GM12878 (cell line): ENCODE measurements at regions not wholly inside any gene's neighbourhood (a gene's known extent, or its start where the extent isn't known, plus 50 kb on each side); places are given as distances from the start of the nearest gene placed in this dataset.

Source experiments
- ATAC-seq: fragments of 200-7000 bp; cut with Tn5 transposase; 3 replicates; pipeline ENCODE4 v1.9.1; 2020; ENCODE audit warnings: mild to moderate bottlenecking, moderate library complexity
- BruUV-seq: library from RNA; stranded (reverse); fragments of 400-500 nt; replicated peaks from 2 replicates; lab custom pipeline; 2021; lab: Mats Ljungman, UMichigan
- CTCF ChIA-PET: fragments of 300-600 bp; sonication (Branson Sonifier 250); formaldehyde crosslinking; extraction: SDS; loops from one replicate; lab custom pipeline; 2021; ENCODE audit warnings: inconsistent platforms; lab: Yijun Ruan, JAX
- POLR2A ChIA-PET: fragments of 350-600 bp; formaldehyde crosslinking; extraction: SDS; loops from one replicate; lab custom pipeline; 2021; ENCODE audit warnings: inconsistent platforms; lab: Charles Lee
- RAD21 ChIA-PET: fragments of 300-600 bp; sonication (Branson Sonifier 250); formaldehyde crosslinking; loops from one replicate; lab custom pipeline; 2023; ENCODE audit warnings: antibody characterized with exemption; ENCODE audit not compliant: unreplicated experiment; lab: Charles Lee
- SMC1A ChIA-PET: fragments of 300-600 bp; sonication (Branson Sonifier 250); formaldehyde crosslinking; loops from one replicate; lab custom pipeline; 2023; ENCODE audit not compliant: unreplicated experiment, uncharacterized antibody; lab: Charles Lee
- DNase-seq: peaks from one replicate; pipeline ENCODE4 v3.0.0-alpha.2; 2011; ENCODE audit warnings: low read depth, low spot score
- FAIRE-seq: peaks from 3 replicates; lab custom pipeline; 2011; peaks lifted over from hg19 to GRCh38; lab: Jason Lieb, UNC
- H2AFZ ChIP-seq: 2 replicates; pipeline ENCODE4 v1.6.0; 2011; ENCODE audit warnings: low read depth, low read length, control low read depth; ENCODE audit not compliant: control insufficient read depth
- H3K27ac ChIP-seq: 2 replicates; pipeline ENCODE4 v1.5.1; 2011; ENCODE audit warnings: control low read depth; ENCODE audit not compliant: control insufficient read depth, insufficient read depth
- H3K27me3 ChIP-seq, 2 experiments: replicated peaks in 1 of 2; 2 replicates each; pipeline versions ENCODE4 v1.6.0 to v1.6.1; 2011; ENCODE audit warnings: low read length in 1 of 2; ENCODE audit not compliant: control insufficient read depth in 2 of 2, insufficient read depth in 2 of 2
- H3K36me3 ChIP-seq, 2 experiments: 2 replicates each; pipeline ENCODE4 v1.5.1; 2011; ENCODE audit warnings: low read length in 1 of 2; ENCODE audit not compliant: control insufficient read depth in 2 of 2, insufficient read depth in 2 of 2
- H3K4me1 ChIP-seq: 2 replicates; pipeline ENCODE4 v1.6.1; 2011; ENCODE audit warnings: mild to moderate bottlenecking, low read length, moderate library complexity, mixed read lengths; ENCODE audit not compliant: control insufficient read depth, insufficient read depth
- H3K4me2 ChIP-seq: 2 replicates; pipeline ENCODE4 v1.6.0; 2011; ENCODE audit warnings: control low read depth; ENCODE audit not compliant: control insufficient read depth, insufficient read depth
- H3K4me3 ChIP-seq: fragments of 200-600 bp; sonication (generic); 2 replicates; pipeline ENCODE4 v1.5.1; 2016
- H3K79me2 ChIP-seq: 2 replicates; pipeline ENCODE4 v1.6.0; 2011; ENCODE audit warnings: low read length; ENCODE audit not compliant: control insufficient read depth, insufficient read depth
- H3K9ac ChIP-seq: 2 replicates; pipeline ENCODE4 v1.8.0; 2011; ENCODE audit warnings: low read length, control low read depth, mixed read lengths; ENCODE audit not compliant: control insufficient read depth, insufficient read depth
- H3K9me3 ChIP-seq: replicated peaks from 3 replicates; pipeline ENCODE4 v1.5.1; 2011; ENCODE audit warnings: mild to moderate bottlenecking, low read length; ENCODE audit not compliant: control insufficient read depth, insufficient read depth
- H4K20me1 ChIP-seq: 2 replicates; pipeline ENCODE4 v1.6.0; 2011; ENCODE audit not compliant: control insufficient read depth, insufficient read depth
- ASH2L ChIP-seq: fragments of 300-600, 200-600 bp; sonication (generic); IDR thresholded peaks from 2 replicates; pipeline ENCODE4 v1.6.1; 2017; ENCODE audit warnings: low read depth, mild to moderate bottlenecking, borderline replicate concordance
- CBFB ChIP-seq: IDR thresholded peaks from 2 replicates; pipeline ENCODE4 v1.6.1; 2016; ENCODE audit warnings: antibody characterized with exemption, low read depth
- SPI1 ChIP-seq: IDR thresholded peaks from 2 replicates; pipeline ENCODE4 v1.6.1; 2011; ENCODE audit warnings: low read depth, mild to moderate bottlenecking, low read length, moderate library complexity, borderline replicate concordance; ENCODE audit not compliant: insufficient read depth
- TCF7 ChIP-seq: IDR thresholded peaks from 2 replicates; pipeline ENCODE4 v1.6.1; 2014; ENCODE audit warnings: antibody characterized with exemption, borderline replicate concordance
- WGBS: methylation state at CpG from one replicate; pipeline ENCODE4 v1.1.6; 2016; ENCODE audit warnings: low lambda C conversion rate; ENCODE audit not compliant: insufficient replicate concordance, insufficient coverage; ENCODE audit errors: missing lambda C conversion rate; 5-methylcytosine and 5-hydroxymethylcytosine counted together
- in situ Hi-C: fragments of 300-500 bp; cut with MboI; formaldehyde crosslinking; loops from 9 replicates; pipeline ENCODE4 v1.14.3; 2018; ENCODE audit warnings: mixed read lengths
- intact Hi-C: fragments of 100-400 bp; cut with micrococcal nuclease; formaldehyde crosslinking; loops from one replicate; pipeline ENCODE4 v1.14.2; 2022; ENCODE audit not compliant: unreplicated experiment
- TF ChIP-seq, protein P1 (sequence below), 3 experiments: IDR thresholded peaks in 2 of 3; conservative IDR thresholded peaks in 1 of 3; 2 replicates each; pipeline ENCODE4 v1.5.1; 2011; ENCODE audit warnings: low read depth in 3 of 3, low read length in 3 of 3, mild to moderate bottlenecking in 3 of 3, control low read depth in 2 of 3, moderate library complexity in 2 of 3, inconsistent platforms in 1 of 3, mixed read lengths in 1 of 3; ENCODE audit not compliant: control insufficient read depth in 2 of 3, insufficient read depth in 1 of 3; ENCODE audit errors: extremely low read depth in 1 of 3

- Histone ChIP-seq H3K4me2 (no peak overlapping the region), H3K27me3 (no peaks in the 10 kb centered on the region), H3K9ac (no peak overlapping the region), H3K9me3 (no peaks in the 10 kb centered on the region), H3K4me3 (no peak overlapping the region), H3K79me2 (no peaks in the 10 kb centered on the region), H3K36me3 (no peaks in the 10 kb centered on the region), H4K20me1 (no peaks in the 10 kb centered on the region), H3K27ac (no peak overlapping the region), H2AFZ (no peak overlapping the region), H3K4me1 (no peaks in the 10 kb centered on the region)
- ChIA-PET SMC1A (no interaction called here), CTCF (no interaction called here), RAD21 (no interaction called here), POLR2A (no interaction called here)
- FAIRE-seq (no peak), DNase-seq (no peak), ATAC-seq (no peak)
- intact Hi-C loops (no loop called here), in situ Hi-C loops (no loop called here)
- TF ChIP-seq CBFB (no peak), ASH2L (no peak)
- BruUV-seq, result no TSS peak
- WGBS, result 47% methylated on average over 2 of the region's 2 CpGs
Measured at GRCh38 chr7:49174396-49174795, 250.0 kb downstream of the CDC14C start.

DNA sequence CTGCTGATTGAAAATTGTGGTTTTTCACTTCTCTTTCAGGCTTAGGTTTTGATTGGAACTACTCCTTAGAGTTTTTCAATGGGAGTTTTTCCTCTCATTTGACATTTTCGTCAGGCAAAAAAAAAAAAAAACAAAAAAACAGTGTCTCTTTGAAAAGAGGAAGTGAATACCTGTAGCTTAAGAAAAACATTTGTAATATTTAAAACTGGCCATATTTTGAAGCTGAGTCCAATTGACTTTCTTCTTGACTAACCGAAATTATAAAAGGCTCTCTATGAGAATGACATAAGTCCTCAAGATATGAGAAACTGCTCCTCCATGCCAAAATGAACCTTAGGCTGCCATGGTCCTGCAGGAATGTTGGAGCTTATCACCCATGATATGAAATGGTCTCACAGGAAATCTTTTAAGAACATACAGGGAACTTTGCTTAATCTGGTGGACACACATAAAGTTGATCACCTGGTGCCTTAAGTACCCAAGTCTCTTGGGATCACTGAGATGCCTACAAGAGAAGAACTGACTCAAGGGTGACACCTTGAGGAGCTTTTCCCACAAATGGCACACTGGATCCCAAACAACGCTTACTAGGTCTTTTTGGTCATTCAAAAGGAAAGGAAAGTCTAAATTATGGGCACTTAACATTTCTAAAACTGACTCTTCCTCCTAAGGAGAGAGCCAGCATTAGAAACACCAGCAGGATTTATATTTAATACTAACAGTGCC is 263.4 kb downstream of the CDC14C start:
- WGBS, result 27% methylated on average over 3 of the region's 3 CpGs
- DNase-seq (no peak), FAIRE-seq (no peak), ATAC-seq (no peak)
- Histone ChIP-seq H3K9me3 (no peaks in the 10 kb centered on the region), H3K9ac (no peak overlapping the region), H3K4me1 (peaks cover 4% of the 10 kb centered on the region; the same call in 1 of the 2 replicates), H3K36me3 (no peaks in the 10 kb centered on the region), H3K4me2 (no peak overlapping the region), H3K27me3 (no peaks in the 10 kb centered on the region), H4K20me1 (no peaks in the 10 kb centered on the region), H2AFZ (no peak overlapping the region), H3K4me3 (no peak overlapping the region), H3K27ac (no peak overlapping the region), H3K79me2 (no peaks in the 10 kb centered on the region)
- POLR2A ChIA-PET, result no interaction called here
- intact Hi-C loops, result no loop called here
- CTCF ChIA-PET, result interaction anchor here (0.6 to 1.7 kb wide), 4 partner anchors 12 to 186 kb away, joined by 3 to 10 read pairs (median 3); no protein-coding TSS in a partner anchor
- SMC1A ChIA-PET, result interaction anchor here (0.6 to 1.2 kb wide), 4 partner anchors 14 to 824 kb away, joined by 3 to 5 read pairs (median 4); no protein-coding TSS in a partner anchor
- no TSS peak for BruUV-seq
- TF ChIP-seq SPI1 (peak; percentile 74), TCF7 (no peak)
- TF ChIP-seq, protein P1, sequence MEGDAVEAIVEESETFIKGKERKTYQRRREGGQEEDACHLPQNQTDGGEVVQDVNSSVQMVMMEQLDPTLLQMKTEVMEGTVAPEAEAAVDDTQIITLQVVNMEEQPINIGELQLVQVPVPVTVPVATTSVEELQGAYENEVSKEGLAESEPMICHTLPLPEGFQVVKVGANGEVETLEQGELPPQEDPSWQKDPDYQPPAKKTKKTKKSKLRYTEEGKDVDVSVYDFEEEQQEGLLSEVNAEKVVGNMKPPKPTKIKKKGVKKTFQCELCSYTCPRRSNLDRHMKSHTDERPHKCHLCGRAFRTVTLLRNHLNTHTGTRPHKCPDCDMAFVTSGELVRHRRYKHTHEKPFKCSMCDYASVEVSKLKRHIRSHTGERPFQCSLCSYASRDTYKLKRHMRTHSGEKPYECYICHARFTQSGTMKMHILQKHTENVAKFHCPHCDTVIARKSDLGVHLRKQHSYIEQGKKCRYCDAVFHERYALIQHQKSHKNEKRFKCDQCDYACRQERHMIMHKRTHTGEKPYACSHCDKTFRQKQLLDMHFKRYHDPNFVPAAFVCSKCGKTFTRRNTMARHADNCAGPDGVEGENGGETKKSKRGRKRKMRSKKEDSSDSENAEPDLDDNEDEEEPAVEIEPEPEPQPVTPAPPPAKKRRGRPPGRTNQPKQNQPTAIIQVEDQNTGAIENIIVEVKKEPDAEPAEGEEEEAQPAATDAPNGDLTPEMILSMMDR (IDR thresholded peaks at IDR 0.05 in 2 of 3, conservative IDR thresholded peaks at IDR 0.05 in 1 of 3; ENCODE audit: control insufficient read depth in 2 of 3, extremely low read depth in 1 of 3, insufficient read depth in 1 of 3, low read depth in 3 of 3, low read length in 3 of 3), result peak; percentile 10 to 25 (median 13); a peak in 2 of 6 replicates
- RAD21 ChIA-PET, result no interaction called here
- in situ Hi-C loops, result no loop called here
